GM21390 (cell line): ENCODE measurements at regions not wholly inside any gene's neighbourhood (a gene's known extent, or its start where the extent isn't known, plus 50 kb on each side); places are given as distances from the start of the nearest gene placed in this dataset.
"Not testable (repeated sequence)": the region's sequence is repeated elsewhere in the genome, so short reads cannot be mapped to it uniquely, and the experiment has no call there.

ENCODE experiments used
- ATAC-seq: cut with Tn5 transposase; IDR thresholded peaks from one replicate; pipeline ENCODE4 v1.9.1; 2021; ENCODE audit not compliant: unreplicated experiment

DNA sequence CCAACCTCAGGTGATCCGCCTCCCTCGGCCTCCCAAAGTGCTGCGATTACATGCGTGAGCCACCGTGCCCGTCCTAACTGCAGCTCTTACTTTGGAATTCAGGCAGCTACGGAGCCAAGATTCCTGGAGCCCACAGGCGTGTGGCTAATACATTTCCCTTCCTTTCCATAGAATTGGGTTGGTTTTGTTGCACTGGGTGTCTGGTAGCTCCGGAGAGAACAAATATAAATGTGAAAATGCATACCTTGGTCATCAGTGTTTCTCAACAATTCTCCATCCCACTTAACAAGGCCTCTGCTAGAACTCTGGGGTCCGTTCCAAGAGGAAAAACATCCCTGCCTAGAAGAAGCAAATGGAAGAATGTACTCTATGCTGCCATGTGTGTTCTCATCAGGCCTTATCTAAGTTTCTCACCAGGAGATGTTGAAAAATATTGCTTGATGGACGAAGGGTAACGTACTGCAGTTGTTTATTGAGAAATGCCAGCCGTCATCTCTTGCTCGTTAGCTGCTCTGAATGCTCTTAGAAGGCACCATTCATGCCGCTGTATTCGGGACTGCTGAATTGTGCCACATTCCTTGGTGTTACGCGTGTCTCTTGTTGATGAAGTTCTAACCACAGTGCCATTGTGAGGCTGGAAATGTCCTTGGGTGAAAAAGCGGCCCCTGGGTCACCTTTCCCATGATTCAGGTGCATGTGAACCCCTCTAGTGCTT is 50.5 kb upstream of the CD99 start:
- ATAC-seq = no peak

GRCh38 chrX:2638279-2638678 is 52.8 kb upstream of the CD99 start:
- no peak for ATAC-seq

DNA sequence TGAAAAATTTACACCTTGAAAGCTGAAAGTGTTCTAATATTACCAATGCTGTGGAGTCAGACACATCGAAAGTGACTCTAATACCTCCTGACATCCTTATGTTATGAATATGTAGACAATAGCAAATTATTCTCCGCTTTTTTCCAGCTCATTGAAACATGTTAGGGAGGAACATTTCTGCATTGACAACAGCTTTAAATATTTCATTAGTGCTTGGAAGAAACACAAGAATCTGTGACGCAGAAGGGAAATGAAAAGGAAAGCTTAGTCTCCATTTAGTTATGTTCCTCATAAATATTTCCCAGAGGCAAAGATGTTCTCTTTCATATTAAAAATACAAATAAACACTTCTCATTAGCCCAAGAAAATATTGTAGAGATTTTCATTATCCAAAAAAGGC is 55.8 kb upstream of the CD99 start:
- no peak for ATAC-seq

DNA sequence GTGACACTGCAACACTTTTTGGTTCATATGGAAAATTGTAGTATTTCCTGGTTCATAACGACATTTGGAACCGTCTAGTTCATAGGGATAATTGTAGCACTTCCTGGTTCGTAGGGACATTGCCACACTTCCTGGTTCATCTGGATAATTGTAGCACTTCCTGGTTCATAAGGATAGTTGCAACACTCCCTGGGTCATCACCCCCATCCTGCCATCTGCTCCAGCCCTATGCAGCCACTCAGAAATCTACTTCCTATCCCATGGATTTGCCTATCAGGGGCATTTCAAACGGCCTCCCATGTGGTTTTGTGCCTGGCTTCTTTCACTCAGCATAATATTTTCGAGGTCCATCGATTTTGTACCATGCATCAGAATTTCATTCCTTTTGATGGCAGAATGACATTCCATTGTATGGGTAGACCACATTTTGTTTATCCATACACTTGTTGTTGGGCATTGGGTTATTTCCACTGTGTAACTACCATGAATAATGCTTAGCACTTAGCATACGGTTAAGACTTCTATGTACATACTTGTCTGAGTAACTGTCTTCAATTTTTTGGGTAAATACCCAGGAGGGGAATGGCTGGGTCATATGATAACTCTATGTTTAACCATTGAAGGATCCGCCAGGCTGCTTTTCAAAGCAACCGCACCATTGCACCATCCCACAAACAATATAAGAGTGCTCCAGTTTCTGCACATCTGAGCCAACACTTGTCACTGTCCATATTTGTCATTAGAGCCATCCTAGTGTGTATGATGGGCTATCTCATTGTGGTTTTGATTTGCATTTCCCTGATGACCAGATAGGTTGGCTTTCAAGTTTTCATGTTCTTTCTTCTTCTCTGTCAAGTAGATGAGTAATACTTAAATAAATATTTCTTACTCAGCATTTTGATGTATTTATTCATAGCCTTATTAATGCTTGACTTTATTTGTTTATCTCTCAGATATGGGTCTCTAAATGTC is 58.3 kb upstream of the CD99 start:
- no peak for ATAC-seq

DNA sequence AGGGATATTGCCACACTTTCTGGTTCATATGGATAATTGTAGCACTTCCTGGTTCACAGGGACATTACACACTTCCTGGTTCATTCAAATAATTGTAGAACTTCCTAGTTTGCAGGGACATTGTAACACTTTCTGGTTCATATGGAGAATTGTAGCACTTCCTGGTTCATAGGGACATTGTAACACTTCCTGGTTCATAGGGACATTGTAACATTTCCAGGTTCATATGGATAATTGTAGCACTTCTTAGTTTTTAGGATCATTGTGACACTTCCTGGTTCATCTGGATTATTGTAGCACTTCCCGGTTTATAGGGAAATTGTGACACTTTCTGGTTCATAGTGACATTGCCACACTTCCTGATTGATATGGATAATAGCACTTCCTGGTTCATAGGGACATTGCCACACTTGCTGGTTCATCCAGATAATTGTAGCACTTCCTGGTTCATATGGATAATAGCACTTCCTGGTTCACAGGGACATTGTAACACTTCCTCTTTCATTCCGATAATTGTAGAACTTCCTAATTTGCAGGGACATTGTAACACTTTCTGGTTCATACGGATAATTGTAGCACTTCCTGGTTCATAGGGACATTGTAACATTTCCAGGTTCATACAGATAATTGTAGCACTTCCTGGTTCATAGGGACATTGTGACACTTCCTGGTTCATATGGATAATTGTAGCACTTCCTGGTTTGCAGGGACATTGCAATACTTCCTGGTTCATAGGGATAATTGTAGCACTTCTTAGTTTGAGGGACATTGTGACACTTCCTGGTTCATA is 59.2 kb upstream of the CD99 start:
- ATAC-seq = no peak

DNA sequence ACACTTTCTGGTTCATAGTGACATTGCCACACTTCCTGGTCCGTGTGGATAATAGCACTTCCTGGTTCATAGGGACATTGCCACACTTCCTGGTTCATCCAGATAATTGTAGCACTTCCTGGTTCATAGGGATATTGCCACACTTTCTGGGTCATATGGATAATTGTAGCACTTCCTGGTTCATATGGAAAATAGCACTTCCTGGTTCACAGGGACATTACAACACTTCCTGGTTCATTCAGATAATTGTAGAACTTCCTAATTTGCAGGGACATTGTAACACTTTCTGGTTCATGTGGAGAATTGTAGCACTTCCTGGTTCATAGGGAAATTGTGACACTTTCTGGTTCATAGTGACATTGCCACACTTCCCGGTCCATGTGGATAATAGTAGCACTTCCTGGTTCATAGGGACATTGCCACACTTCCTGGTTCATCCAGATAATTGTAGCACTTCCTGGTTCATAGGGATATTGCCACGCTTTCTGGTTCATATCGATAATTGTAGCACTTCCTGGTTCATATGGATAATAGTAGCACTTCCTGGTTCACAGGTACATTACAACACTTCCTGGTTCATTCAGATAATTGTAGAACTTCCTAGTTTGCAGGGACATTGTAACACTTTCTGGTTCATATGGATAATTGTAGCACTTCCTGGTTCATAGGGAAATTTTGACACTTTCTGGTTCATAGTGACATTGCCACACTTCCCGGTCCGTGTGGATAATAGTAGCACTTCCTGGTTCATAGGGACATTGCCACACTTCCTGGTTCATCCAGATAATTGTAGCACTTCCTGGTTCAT is 60.0 kb upstream of the CD99 start:
- not testable (repeated sequence) for ATAC-seq

- not testable (repeated sequence) for ATAC-seq
Measured at GRCh38 chrX:2630008-2630934, 60.8 kb upstream of the CD99 start.

GRCh38 chrX:2629316-2630007 is 61.6 kb upstream of the CD99 start:
- ATAC-seq = no peak

- no peak for ATAC-seq
Measured at GRCh38 chrX:2628751-2629315, 62.3 kb upstream of the CD99 start.

DNA sequence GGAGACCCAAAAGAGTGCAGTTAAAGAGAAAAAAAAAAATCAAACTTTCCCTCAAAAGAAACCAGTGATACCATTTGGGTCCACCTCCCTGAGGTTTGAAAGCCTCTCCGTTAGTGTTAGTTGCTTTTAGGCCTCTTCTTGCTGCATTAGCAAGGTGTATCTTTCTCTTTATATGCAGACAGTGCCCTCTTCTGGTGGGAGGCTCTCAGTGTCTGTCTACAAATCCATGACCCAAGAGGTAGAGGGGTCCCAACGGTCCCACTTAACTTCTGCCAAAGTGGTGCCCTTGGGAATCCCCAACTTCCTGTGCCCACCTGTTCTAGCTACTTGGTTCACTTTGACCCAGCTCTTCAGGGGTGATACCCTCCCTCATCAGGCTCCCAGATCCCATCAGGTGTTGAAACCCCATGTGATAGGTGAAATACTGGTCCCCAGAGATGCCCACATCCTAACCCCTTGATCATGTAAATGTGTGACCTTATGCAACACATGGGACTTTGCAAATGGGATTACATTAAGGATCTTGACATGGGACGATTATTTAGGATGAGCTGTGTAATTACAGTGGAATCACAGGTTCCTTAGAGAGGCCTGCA is 63.7 kb upstream of the CD99 start:
- ATAC-seq = peak; percentile 59

GRCh38 chrX:2626750-2627149 is 64.3 kb upstream of the CD99 start:
- no peak for ATAC-seq

- no peak for ATAC-seq
Measured at GRCh38 chrX:2620576-2620975, 70.5 kb upstream of the CD99 start.

DNA sequence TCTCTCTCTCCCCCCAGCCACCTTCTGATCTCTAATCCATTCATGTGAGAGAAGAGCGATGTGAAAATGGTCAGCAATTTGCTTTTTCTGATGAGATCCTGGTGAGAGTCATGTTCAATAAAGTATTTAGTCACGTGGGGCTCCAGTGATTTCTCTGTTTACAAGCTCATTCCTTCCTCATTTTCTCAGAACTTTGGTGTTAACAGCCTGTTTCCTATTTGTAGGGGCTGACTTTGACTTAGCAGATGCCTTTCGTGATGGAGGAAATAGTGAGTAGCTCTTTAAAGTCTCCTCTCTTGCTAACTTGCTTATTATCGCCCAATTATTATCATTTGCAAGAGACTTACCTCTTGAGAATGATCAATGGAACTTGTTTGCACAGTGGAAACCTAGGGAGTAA is 72.6 kb upstream of the CD99 start:
- no peak for ATAC-seq

- ATAC-seq = no peak
Measured at GRCh38 chrX:2614911-2615310, 76.2 kb upstream of the CD99 start.

DNA sequence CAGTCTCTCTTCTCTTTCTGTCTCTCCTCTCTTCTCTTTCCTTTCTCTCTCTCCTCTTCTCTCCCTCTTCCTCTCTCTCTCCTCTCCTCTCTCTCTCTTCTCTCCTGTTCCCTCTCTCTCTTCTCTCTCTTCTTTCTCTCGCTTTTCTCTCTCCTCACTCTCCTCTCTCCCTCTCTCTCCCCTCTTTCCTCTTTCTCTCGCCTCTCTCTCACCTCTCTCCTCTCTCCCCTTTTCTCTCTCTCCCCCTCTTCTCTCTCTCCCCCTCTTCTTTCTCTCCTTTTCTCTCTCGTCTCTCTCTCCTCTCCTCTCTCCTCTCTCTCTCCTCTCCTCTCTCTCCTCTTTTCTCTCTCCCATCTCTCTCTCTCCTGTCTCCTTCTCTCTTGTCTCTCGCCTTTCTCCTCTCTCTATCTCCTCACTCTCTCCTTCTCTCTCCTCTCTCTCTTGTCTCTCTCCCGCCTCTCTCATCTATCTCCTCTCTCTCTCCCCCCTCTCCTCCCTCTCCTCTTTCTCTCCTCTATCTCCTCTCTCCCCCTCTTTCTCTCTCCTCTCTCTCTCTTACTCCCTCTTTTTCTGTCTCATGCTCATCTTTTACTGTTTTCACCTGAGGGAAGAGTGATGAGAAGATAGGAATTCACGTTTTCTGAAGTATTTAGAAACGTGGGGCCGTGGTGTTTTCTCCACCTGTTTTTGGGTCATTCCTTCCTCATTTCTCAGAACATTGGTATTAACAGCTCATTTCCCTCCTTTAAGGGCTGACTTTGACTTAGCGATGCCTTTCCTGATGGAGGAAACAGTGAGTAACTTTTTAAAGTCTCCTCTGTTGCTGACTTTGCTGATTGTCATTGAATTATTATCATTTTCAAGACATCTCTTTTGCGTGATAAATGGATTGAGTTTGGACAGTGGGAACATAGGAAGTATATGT is 80.6 kb upstream of the CD99 start:
- ATAC-seq = no peak

DNA sequence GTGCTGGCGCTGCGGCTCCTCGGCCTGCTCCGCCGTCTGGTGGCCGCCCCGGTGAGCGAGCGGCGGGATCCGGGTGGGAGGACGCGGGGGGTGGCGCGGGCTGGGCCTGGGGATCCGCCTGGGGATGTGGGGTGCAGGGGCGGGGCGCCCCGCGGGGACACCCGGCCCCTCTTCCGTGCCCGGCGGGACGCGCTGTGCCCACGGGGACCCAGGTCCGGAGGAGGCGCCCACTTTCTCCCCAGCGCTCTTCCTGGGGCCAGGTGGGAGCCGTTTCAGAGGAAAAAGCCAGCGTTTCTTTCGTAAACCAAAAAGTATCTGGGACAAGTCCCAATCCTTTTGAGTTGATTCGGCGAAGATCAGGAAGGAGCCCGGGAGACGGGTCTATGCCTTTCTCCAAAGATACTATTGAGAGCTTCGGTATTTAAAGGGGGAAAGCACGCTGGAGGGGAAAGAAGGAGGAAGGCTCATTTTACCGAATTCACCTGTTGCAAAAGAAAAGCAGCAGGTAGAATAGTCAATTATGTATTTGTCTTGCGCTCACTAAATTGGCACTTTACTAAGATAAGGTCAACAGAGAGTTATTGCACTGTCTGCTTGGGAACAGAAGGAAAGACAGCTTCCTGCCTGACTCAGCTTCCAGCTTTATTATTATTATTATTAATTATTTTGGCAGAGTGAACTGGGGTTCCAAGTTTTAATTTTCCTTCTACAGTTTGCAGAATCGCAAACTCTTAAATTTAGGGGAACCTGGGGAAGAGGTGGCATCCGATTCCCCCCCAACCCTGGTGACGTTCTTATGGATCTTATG is 81.5 kb upstream of the CD99 start:
- ATAC-seq = no peak
